GM21390 (cell line): ENCODE measurements at regions not wholly inside any gene's neighbourhood (a gene's known extent, or its start where the extent isn't known, plus 50 kb on each side); places are given as distances from the start of the nearest gene placed in this dataset.
"Not testable (repeated sequence)": the region's sequence is repeated elsewhere in the genome, so short reads cannot be mapped to it uniquely, and the experiment has no call there.

Source experiments
- ATAC-seq: cut with Tn5 transposase; IDR thresholded peaks from one replicate; pipeline ENCODE4 v1.9.1; 2021; ENCODE audit not compliant: unreplicated experiment

GRCh38 chr4:148962539-148963290, 520.5 kb upstream of the NR3C2 start:
- ATAC-seq = no peak

- ATAC-seq = no peak
Observed at GRCh38 chr4:148961526-148961925, 519.3 kb upstream of the NR3C2 start.

GRCh38 chr4:148958317-148958716, 516.1 kb upstream of the NR3C2 start:
- ATAC-seq = no peak

- ATAC-seq = no peak
Observed at GRCh38 chr4:148955564-148956297, 513.5 kb upstream of the NR3C2 start.

GRCh38 chr4:148954011-148954749, 512.0 kb upstream of the NR3C2 start:
- ATAC-seq = no peak

- ATAC-seq = no peak
Observed at GRCh38 chr4:148951346-148951745, 509.1 kb upstream of the NR3C2 start.

- ATAC-seq = no peak
Observed at GRCh38 chr4:148946271-148946670, 504.1 kb upstream of the NR3C2 start.

- no peak for ATAC-seq
Observed at GRCh38 chr4:148944839-148945219, 502.6 kb upstream of the NR3C2 start.

GRCh38 chr4:148944136-148944838, 502.1 kb upstream of the NR3C2 start:
- ATAC-seq = no peak

GRCh38 chr4:148934926-148935578, 492.8 kb upstream of the NR3C2 start:
- ATAC-seq = no peak

- no peak for ATAC-seq
Observed at GRCh38 chr4:148926276-148927260, 484.4 kb upstream of the NR3C2 start.

- ATAC-seq = no peak
Observed at GRCh38 chr4:148923881-148924280, 481.7 kb upstream of the NR3C2 start.

GRCh38 chr4:148922497-148922896, 480.3 kb upstream of the NR3C2 start:
- no peak for ATAC-seq

- no peak for ATAC-seq
Observed at GRCh38 chr4:148914734-148915133, 472.5 kb upstream of the NR3C2 start.

GRCh38 chr4:148914301-148914700, 472.1 kb upstream of the NR3C2 start:
- no peak for ATAC-seq

- ATAC-seq = no peak
Observed at GRCh38 chr4:148903388-148903787, 461.2 kb upstream of the NR3C2 start.

- no peak for ATAC-seq
Observed at GRCh38 chr4:148901075-148901705, 459.0 kb upstream of the NR3C2 start.

GRCh38 chr4:148898139-148898538, 455.9 kb upstream of the NR3C2 start:
- ATAC-seq = not testable (repeated sequence)

- no peak for ATAC-seq
Observed at GRCh38 chr4:148893095-148893494, 450.9 kb upstream of the NR3C2 start.
